ENCODE measurements at regions not wholly inside any gene's neighbourhood (a gene's known extent, or its start where the extent isn't known, plus 50 kb on each side); places are given as distances from the start of the nearest gene placed in this dataset.
"Not testable (repeated sequence)": the region's sequence is repeated elsewhere in the genome, so short reads cannot be mapped to it uniquely, and the experiment has no call there.

DNA sequence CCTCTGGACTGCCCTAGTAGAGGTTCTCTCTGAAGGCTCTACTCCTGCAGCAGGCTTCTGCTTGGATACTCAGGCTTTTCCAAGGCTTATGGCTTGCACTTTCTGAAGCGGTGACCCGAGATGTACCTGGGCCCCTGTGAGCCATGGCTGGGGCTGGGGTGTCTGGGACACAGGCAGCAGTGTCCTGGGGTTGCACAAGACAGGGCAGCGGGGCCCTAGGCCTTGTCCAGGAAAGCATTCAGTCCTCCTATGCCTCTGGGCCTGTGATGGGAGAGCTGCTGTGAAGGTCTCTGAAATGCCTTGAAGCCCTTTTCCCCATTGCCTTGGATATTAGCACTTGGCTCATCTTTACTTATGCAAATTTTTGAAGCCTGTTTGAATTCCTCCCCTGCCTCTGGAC lies 192.2 kb downstream of the YTHDC2 start:
- no peak for DNase-seq (ENCODE audit: low read depth)
- no peak overlapping the region for H3K4me3 ChIP-seq (ENCODE audit: control insufficient read depth, low read depth, low read length)
- TF ChIP-seq, protein P1, sequence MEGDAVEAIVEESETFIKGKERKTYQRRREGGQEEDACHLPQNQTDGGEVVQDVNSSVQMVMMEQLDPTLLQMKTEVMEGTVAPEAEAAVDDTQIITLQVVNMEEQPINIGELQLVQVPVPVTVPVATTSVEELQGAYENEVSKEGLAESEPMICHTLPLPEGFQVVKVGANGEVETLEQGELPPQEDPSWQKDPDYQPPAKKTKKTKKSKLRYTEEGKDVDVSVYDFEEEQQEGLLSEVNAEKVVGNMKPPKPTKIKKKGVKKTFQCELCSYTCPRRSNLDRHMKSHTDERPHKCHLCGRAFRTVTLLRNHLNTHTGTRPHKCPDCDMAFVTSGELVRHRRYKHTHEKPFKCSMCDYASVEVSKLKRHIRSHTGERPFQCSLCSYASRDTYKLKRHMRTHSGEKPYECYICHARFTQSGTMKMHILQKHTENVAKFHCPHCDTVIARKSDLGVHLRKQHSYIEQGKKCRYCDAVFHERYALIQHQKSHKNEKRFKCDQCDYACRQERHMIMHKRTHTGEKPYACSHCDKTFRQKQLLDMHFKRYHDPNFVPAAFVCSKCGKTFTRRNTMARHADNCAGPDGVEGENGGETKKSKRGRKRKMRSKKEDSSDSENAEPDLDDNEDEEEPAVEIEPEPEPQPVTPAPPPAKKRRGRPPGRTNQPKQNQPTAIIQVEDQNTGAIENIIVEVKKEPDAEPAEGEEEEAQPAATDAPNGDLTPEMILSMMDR (conservative IDR thresholded peaks at IDR 0.05; ENCODE audit: control insufficient read depth, insufficient read depth, low read depth, low read length): no peak

DNA sequence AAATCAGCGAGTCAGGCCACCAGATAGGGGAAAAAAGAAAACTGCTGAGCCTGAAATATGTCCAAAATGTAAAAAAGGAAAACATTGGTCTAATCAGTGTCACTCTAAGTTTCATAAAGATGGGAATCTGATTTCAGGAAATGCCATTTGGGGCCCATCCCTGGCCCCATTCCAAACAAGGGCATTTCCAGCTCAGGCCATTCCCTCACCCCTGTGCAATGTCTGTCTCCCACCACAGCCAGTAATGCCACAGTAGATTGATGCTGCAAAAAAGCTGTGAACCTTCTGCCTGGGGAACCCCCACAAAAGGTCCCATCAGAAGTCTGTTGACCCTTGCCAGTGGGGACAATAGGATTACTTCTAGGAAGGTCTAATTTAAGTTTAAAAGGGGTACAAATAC lies 199.6 kb downstream of the YTHDC2 start:
- TF ChIP-seq, protein P1 (conservative IDR thresholded peaks at IDR 0.05; ENCODE audit: control insufficient read depth, insufficient read depth, low read depth, low read length): no peak
- no peak overlapping the region for H3K4me3 ChIP-seq (ENCODE audit: control insufficient read depth, low read depth, low read length)
- DNase-seq (ENCODE audit: low read depth): no peak

DNA sequence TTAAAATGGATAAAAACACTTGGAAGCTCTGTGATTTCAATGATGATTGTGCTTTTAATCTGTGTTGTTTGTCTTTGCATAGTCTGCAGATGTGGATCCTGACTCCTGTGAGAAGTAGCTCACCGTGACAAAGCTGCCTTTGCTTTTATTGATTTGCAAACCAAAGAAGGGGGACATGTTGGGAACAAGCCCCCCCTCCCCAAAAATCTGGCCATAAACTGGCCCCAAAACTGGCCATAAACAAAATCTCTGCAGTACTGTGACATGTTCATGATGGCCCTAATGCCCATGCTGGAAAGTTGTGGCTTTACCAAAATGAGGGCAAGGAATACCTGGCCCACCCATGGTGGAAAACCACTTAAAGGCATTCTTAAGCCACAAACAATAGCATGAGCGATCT lies 202.4 kb downstream of the YTHDC2 start:
- H3K4me3 ChIP-seq (ENCODE audit: control insufficient read depth, low read depth, low read length); DNase-seq (ENCODE audit: low read depth): not testable (repeated sequence)

DNA sequence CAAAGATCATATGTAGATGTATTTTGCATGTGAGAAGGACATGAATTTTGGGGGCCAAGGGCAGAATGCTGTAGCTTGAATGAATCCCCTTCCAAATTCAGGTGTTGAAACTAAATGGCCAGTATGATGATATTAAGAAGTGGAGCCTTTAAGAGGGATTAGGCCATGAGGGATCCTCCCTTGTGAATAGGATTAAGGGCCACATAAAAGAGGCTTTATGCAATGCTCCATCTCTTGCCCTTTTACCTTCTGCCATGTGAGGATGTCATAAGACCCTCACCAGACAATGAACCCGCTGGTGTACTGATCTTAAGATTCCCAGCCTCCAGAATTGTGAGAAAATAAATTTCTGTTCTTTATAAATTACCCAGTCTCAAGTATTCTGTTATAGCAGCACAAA lies 206.1 kb downstream of the YTHDC2 start:
- TF ChIP-seq, protein P1 (conservative IDR thresholded peaks at IDR 0.05; ENCODE audit: control insufficient read depth, insufficient read depth, low read depth, low read length): no peak
- DNase-seq (ENCODE audit: low read depth): no peak
- no peak overlapping the region for H3K4me3 ChIP-seq (ENCODE audit: control insufficient read depth, low read depth, low read length)

DNA sequence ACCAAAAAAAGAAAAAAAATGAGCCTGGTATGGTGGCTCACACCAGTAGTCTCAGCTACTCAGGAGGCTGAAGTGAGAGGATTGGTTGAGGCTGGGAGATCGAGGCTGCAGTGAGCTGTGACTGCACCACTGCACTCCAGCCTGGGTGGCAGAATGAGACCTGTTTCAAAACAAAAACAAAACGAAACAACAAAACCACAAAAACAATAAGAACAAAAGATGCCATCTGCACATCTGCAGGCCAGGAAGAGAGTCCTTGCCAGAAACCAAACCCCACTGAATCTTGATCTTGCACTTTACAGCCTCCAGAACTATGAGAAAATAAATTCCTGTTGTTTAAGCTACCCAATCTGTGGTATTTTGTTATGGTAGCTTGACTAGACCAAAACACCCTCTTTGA lies 207.7 kb downstream of the YTHDC2 start:
- DNase-seq (ENCODE audit: low read depth): no peak
- no peak overlapping the region for H3K4me3 ChIP-seq (ENCODE audit: control insufficient read depth, low read depth, low read length)
- TF ChIP-seq, protein P1 (conservative IDR thresholded peaks at IDR 0.05; ENCODE audit: control insufficient read depth, insufficient read depth, low read depth, low read length): no peak

DNA sequence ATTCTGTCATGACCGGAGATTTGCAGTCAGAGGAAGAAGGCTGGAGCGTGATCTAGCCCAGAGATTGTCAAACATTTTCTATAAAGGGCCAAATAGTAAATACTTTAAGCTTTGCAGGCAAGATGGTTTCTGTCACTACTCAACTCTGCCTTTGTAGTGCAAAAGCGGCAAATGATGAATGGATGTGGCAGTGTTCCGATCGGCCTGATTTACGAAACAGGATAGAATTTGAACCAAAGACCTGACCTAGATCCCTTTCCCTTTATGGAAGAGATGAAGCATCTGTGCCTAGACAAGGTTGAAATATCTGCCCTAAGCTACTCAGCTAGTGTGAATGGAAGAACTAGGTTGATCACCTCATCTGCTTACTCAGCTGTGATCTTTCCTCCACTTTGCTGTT lies 209.5 kb downstream of the YTHDC2 start:
- TF ChIP-seq, protein P1 (conservative IDR thresholded peaks at IDR 0.05; ENCODE audit: control insufficient read depth, insufficient read depth, low read depth, low read length): no peak
- DNase-seq (ENCODE audit: low read depth): no peak
- H3K4me3 ChIP-seq (ENCODE audit: control insufficient read depth, low read depth, low read length): no peak overlapping the region

DNA sequence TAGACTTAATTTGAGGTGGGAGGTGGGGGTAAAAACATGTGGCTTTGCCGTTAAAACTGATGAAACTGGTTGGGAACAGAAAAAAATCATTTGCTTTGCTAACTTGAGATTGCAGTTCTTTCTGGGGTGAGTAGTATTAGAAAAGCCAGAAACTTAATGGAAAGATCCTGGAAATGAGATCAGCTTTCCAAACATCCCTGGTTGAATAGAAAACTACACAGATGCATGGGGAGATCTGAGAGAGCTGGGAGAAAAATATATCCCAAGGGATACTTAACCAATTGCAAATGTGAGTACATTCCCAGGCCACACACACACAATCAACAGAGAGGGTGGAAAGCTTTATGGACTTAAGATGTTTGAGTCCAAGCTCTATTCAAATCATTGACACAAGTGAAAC lies 222.3 kb downstream of the YTHDC2 start:
- TF ChIP-seq, protein P1 (conservative IDR thresholded peaks at IDR 0.05; ENCODE audit: control insufficient read depth, insufficient read depth, low read depth, low read length): no peak
- DNase-seq (ENCODE audit: low read depth): no peak
- no peak overlapping the region for H3K4me3 ChIP-seq (ENCODE audit: control insufficient read depth, low read depth, low read length)
